ENCODE measurements at regions not wholly inside any gene's neighbourhood (a gene's known extent, or its start where the extent isn't known, plus 50 kb on each side); places are given as distances from the start of the nearest gene placed in this dataset.

DNA sequence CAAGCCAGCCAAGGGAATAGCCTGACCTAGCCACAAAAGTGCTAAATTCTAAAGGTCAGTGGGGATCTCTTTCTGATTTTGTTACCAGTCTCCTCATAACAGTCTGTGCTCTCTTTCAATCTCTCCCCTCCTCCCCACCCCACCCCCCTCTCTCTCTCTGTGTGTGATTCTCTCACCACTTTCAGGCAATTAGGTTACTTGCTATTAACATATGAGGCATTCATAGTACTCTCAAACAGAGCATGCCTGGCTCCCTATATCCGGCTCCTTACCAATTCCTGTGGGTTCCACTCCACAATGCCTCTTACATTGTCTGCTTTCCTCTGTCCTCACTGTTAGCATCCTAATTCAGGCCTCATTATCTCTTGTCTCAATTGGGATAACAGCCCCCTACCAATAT lies 464.3 kb upstream of the DEPDC1 start:
- Histone ChIP-seq H3K9me3 (no peaks in the 10 kb centered on the region), H3K27ac (no peak overlapping the region), H3K27me3 (no peaks in the 10 kb centered on the region), H3K4me1 (ENCODE audit: insufficient read depth) (no peaks in the 10 kb centered on the region), H3K36me3 (no peaks in the 10 kb centered on the region), H3K4me3 (no peak overlapping the region)
- intact Hi-C loops (cut with DNase I): no loop called here
- TF ChIP-seq, protein P1, sequence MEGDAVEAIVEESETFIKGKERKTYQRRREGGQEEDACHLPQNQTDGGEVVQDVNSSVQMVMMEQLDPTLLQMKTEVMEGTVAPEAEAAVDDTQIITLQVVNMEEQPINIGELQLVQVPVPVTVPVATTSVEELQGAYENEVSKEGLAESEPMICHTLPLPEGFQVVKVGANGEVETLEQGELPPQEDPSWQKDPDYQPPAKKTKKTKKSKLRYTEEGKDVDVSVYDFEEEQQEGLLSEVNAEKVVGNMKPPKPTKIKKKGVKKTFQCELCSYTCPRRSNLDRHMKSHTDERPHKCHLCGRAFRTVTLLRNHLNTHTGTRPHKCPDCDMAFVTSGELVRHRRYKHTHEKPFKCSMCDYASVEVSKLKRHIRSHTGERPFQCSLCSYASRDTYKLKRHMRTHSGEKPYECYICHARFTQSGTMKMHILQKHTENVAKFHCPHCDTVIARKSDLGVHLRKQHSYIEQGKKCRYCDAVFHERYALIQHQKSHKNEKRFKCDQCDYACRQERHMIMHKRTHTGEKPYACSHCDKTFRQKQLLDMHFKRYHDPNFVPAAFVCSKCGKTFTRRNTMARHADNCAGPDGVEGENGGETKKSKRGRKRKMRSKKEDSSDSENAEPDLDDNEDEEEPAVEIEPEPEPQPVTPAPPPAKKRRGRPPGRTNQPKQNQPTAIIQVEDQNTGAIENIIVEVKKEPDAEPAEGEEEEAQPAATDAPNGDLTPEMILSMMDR (IDR thresholded peaks at IDR 0.05): no peak
- TF ChIP-seq EP300 (IDR thresholded peaks at IDR 0.05): no peak
- no peak for TF ChIP-seq POLR2A (IDR thresholded peaks at IDR 0.05)
- WGBS, 3 donors: 94 to 97% (median 95%) methylated on average over 1 of the region's 1 CpG
- DNase-seq: no peak

- Histone ChIP-seq H3K9me3 (no peaks in the 10 kb centered on the region), H3K27me3 (no peaks in the 10 kb centered on the region), H3K27ac (no peak overlapping the region), H3K36me3 (no peaks in the 10 kb centered on the region), H3K4me1 (ENCODE audit: insufficient read depth) (no peaks in the 10 kb centered on the region), H3K4me3 (no peak overlapping the region)
- intact Hi-C loops (cut with DNase I): no loop called here
- no peak for TF ChIP-seq EP300 (IDR thresholded peaks at IDR 0.05)
- TF ChIP-seq, protein P1 (IDR thresholded peaks at IDR 0.05): no peak
- TF ChIP-seq POLR2A (IDR thresholded peaks at IDR 0.05): no peak
- no peak for DNase-seq
- WGBS, 3 donors: 38 to 43% (median 40%) methylated on average over 3 of the region's 3 CpGs
Observed at GRCh38 chr1:68963353-68963752, 466.5 kb upstream of the DEPDC1 start.

- TF ChIP-seq POLR2A (IDR thresholded peaks at IDR 0.05): no peak
- TF ChIP-seq EP300 (IDR thresholded peaks at IDR 0.05): no peak
- TF ChIP-seq, protein P1 (IDR thresholded peaks at IDR 0.05): no peak
Observed at GRCh38 chr1:68969441-68969840, 472.6 kb upstream of the DEPDC1 start.

GRCh38 chr1:68970571-68970970 lies 473.7 kb upstream of the DEPDC1 start:
- no peak for DNase-seq
- H3K27ac ChIP-seq: no peak overlapping the region
- no peaks in the 10 kb centered on the region for H3K9me3 ChIP-seq
- no peaks in the 10 kb centered on the region for H3K27me3 ChIP-seq
- H3K36me3 ChIP-seq: no peaks in the 10 kb centered on the region
- no peak overlapping the region for H3K4me3 ChIP-seq
- TF ChIP-seq, protein P1 (IDR thresholded peaks at IDR 0.05): no peak
- TF ChIP-seq EP300 (IDR thresholded peaks at IDR 0.05) (no peak), POLR2A (IDR thresholded peaks at IDR 0.05) (no peak)
- H3K4me1 ChIP-seq (ENCODE audit: insufficient read depth): no peaks in the 10 kb centered on the region
- 75 to 82% (median 79%) methylated on average over 2 of the region's 2 CpGs for WGBS, 3 donors
- intact Hi-C loops (cut with DNase I): no loop called here

More at GRCh38 chr1:68969441-68969840, 472.6 kb upstream of the DEPDC1 start:
- no peak for DNase-seq
- WGBS, 3 donors: 50 to 64% (median 52%) methylated on average over 4 of the region's 4 CpGs
- H3K27me3 ChIP-seq: no peaks in the 10 kb centered on the region
- no peak overlapping the region for H3K4me3 ChIP-seq
- intact Hi-C loops (cut with DNase I): no loop called here
- no peaks in the 10 kb centered on the region for H3K36me3 ChIP-seq
- H3K27ac ChIP-seq: no peak overlapping the region
- H3K9me3 ChIP-seq: no peaks in the 10 kb centered on the region
- no peaks in the 10 kb centered on the region for H3K4me1 ChIP-seq (ENCODE audit: insufficient read depth)
